ENCODE measurements at regions not wholly inside any gene's neighbourhood (a gene's known extent, or its start where the extent isn't known, plus 50 kb on each side); places are given as distances from the start of the nearest gene placed in this dataset.

GRCh38 chr18:4797002-4797685 is 342.0 kb upstream of the DLGAP1 start:
- no peak overlapping the region for H2AFZ ChIP-seq (ENCODE audit: insufficient read depth, low read depth, low read length, poor library complexity, severe bottlenecking)
- Mint-ChIP-seq H3K4me1 (no peaks in the 10 kb centered on the region), H3K36me3 (no peaks in the 10 kb centered on the region), H3K27me3 (ENCODE audit: low read depth in 3 of 3) (no peaks in the 10 kb centered on the region), H3K4me3 (no peak overlapping the region), H3K27ac (no peak overlapping the region), H3K9me3 (peaks cover 2 to 14% (median 10%) of the 10 kb centered on the region in 7 donors)
- no peaks in the 10 kb centered on the region for H3K79me2 ChIP-seq (ENCODE audit: insufficient read depth, low read length)
- no peak overlapping the region for H3K4me3 ChIP-seq (replicated peaks in 1 of 3; ENCODE audit: low read depth in 2 of 3, low read length in 3 of 3)
- peaks cover 8 to 26% of the 10 kb centered on the region in 2 donors for H3K9me3 ChIP-seq (replicated peaks in 1 of 2; ENCODE audit: control insufficient read depth in 1 of 2, insufficient read depth in 1 of 2, low read length in 2 of 2)
- no peaks in the 10 kb centered on the region for H4K20me1 ChIP-seq (ENCODE audit: insufficient read depth, low read length)
- 80% methylated on average over 1 of the region's 3 CpGs for WGBS (ENCODE audit: insufficient coverage)
- H3K9ac ChIP-seq (ENCODE audit: insufficient read depth, low read length, poor library complexity, severe bottlenecking): no peak overlapping the region
- no peaks in the 10 kb centered on the region for H3K36me3 ChIP-seq (replicated peaks in 1 of 2; ENCODE audit: control insufficient read depth in 1 of 2, insufficient read depth in 2 of 2, low read length in 2 of 2)
- intact Hi-C loops (cut with micrococcal nuclease): no loop called here
- no peaks in the 10 kb centered on the region for H3K4me1 ChIP-seq (ENCODE audit: control insufficient read depth in 1 of 2, insufficient read depth in 2 of 2, low read length in 2 of 2)
- H3K4me2 ChIP-seq (replicated peaks; ENCODE audit: extremely low read depth, low read length, poor library complexity, severe bottlenecking): no peak overlapping the region
- H3K27ac ChIP-seq (ENCODE audit: low read depth in 1 of 2, low read length in 2 of 2): no peak overlapping the region
- TF ChIP-seq CTCF (IDR thresholded peaks at IDR 0.05): no peak
- no peak for DNase-seq
- no peaks in the 10 kb centered on the region for H3K27me3 ChIP-seq (ENCODE audit: control insufficient read depth in 2 of 2, insufficient read depth in 2 of 2, low read length in 2 of 2)

GRCh38 chr18:4789506-4789905 is 334.4 kb upstream of the DLGAP1 start:
- H3K4me2 ChIP-seq (replicated peaks; ENCODE audit: extremely low read depth, low read length, poor library complexity, severe bottlenecking): no peak overlapping the region
- H3K9me3 ChIP-seq (replicated peaks in 1 of 2; ENCODE audit: control insufficient read depth in 1 of 2, insufficient read depth in 1 of 2, low read length in 2 of 2): peaks cover 16 to 24% of the 10 kb centered on the region in 2 donors
- H3K9ac ChIP-seq (ENCODE audit: insufficient read depth, low read length, poor library complexity, severe bottlenecking): no peak overlapping the region
- no peak overlapping the region for H3K27ac Mint-ChIP-seq
- no peaks in the 10 kb centered on the region for H3K27me3 Mint-ChIP-seq (ENCODE audit: low read depth in 3 of 3)
- H3K4me3 ChIP-seq (replicated peaks in 1 of 3; ENCODE audit: low read depth in 2 of 3, low read length in 3 of 3): no peak overlapping the region
- no peak for DNase-seq
- 89% methylated on average over 1 of the region's 1 CpG for WGBS (ENCODE audit: insufficient coverage)
- no peaks in the 10 kb centered on the region for H3K4me1 Mint-ChIP-seq
- H3K27me3 ChIP-seq (ENCODE audit: control insufficient read depth in 2 of 2, insufficient read depth in 2 of 2, low read length in 2 of 2): no peaks in the 10 kb centered on the region
- H3K4me1 ChIP-seq (ENCODE audit: control insufficient read depth in 1 of 2, insufficient read depth in 2 of 2, low read length in 2 of 2): no peaks in the 10 kb centered on the region
- H2AFZ ChIP-seq (ENCODE audit: insufficient read depth, low read depth, low read length, poor library complexity, severe bottlenecking): no peak overlapping the region
- no peak overlapping the region for H3K27ac ChIP-seq (ENCODE audit: low read depth in 1 of 2, low read length in 2 of 2)
- intact Hi-C loops (cut with micrococcal nuclease): no loop called here
- H3K4me3 Mint-ChIP-seq: no peak overlapping the region
- H3K9me3 Mint-ChIP-seq: peaks cover 4 to 17% (median 11%) of the 10 kb centered on the region in 7 donors
- H4K20me1 ChIP-seq (ENCODE audit: insufficient read depth, low read length): no peaks in the 10 kb centered on the region
- no peaks in the 10 kb centered on the region for H3K36me3 ChIP-seq (replicated peaks in 1 of 2; ENCODE audit: control insufficient read depth in 1 of 2, insufficient read depth in 2 of 2, low read length in 2 of 2)
- no peaks in the 10 kb centered on the region for H3K79me2 ChIP-seq (ENCODE audit: insufficient read depth, low read length)
- TF ChIP-seq CTCF (IDR thresholded peaks at IDR 0.05): no peak
- H3K36me3 Mint-ChIP-seq: no peaks in the 10 kb centered on the region
